B cell (primary cell): ENCODE measurements at regions not wholly inside any gene's neighbourhood (a gene's known extent, or its start where the extent isn't known, plus 50 kb on each side); places are given as distances from the start of the nearest gene placed in this dataset.
"Not testable (repeated sequence)": the region's sequence is repeated elsewhere in the genome, so short reads cannot be mapped to it uniquely, and the experiment has no call there.

Source experiments
- ATAC-seq: fragments of 200-7000 bp; cut with Tn5 transposase; one replicate; pipeline ENCODE4 v1.10.0; 2021; ENCODE audit warnings: low read depth, mild to moderate bottlenecking, moderate number of reproducible peaks, moderate library complexity
- CTCF ChIA-PET: fragments of 350-600 bp; sonication (Branson Sonifier 250); formaldehyde crosslinking; loops from one replicate; lab custom pipeline; 2021; ENCODE audit warnings: antibody characterized with exemption, inconsistent platforms; lab: Charles Lee
- POLR2A ChIA-PET: fragments of 350-600 bp; sonication (Branson Sonifier 250); formaldehyde crosslinking; loops from one replicate; lab custom pipeline; 2021; ENCODE audit warnings: antibody characterized with exemption; lab: Charles Lee
- DNase-seq: peaks from one replicate; pipeline ENCODE4 v3.0.0; 2013
- H2AFZ ChIP-seq: 2 replicates; pipeline ENCODE4 v1.6.1; 2012; ENCODE audit warnings: mild to moderate bottlenecking, low read depth, low read length; ENCODE audit not compliant: insufficient read depth, poor library complexity, severe bottlenecking
- H3K27ac ChIP-seq, 2 donors: 1 replicate in 1 of 2; 2 replicates in 1 of 2; pipeline ENCODE4 v1.5.1; 2012 to 2013; ENCODE audit warnings: low read length in 2 of 2, mild to moderate bottlenecking in 2 of 2, moderate library complexity in 1 of 2
- H3K27me3 ChIP-seq, 4 experiments: fragments of 200-600 bp in 1 of 4; sonication (generic) in 1 of 4; replicated peaks in 1 of 4; 1 replicate in 2 of 4; 2 replicates in 2 of 4; pipeline versions ENCODE4 v1.6.1 to v1.7.0; 2013 to 2016; ENCODE audit warnings: low read length in 3 of 4, mild to moderate bottlenecking in 2 of 4, mixed read lengths in 1 of 4, moderate library complexity in 1 of 4; ENCODE audit not compliant: insufficient read depth in 4 of 4, control insufficient read depth in 3 of 4; ENCODE audit errors: control extremely low read depth in 1 of 4
- H3K36me3 ChIP-seq, 2 experiments: replicated peaks in 1 of 2; 1 replicate in 1 of 2; 2 replicates in 1 of 2; pipeline versions ENCODE4 v1.6.1 to v1.7.1; 2013; ENCODE audit warnings: low read length in 1 of 2; ENCODE audit not compliant: insufficient read depth in 2 of 2, control insufficient read depth in 1 of 2; ENCODE audit errors: control extremely low read depth in 1 of 2, extremely low read depth in 1 of 2
- H3K4me1 ChIP-seq, 2 donors: fragments of 200-600 bp in 1 of 2; sonication (generic) in 1 of 2; 1 replicate in 1 of 2; 2 replicates in 1 of 2; pipeline versions ENCODE4 v1.5.1 to v1.6.1; 2013 to 2017; ENCODE audit warnings: low read length in 2 of 2; ENCODE audit not compliant: control insufficient read depth in 2 of 2, insufficient read depth in 2 of 2
- H3K4me2 ChIP-seq: replicated peaks from 2 replicates; pipeline ENCODE3; 2012; ENCODE audit warnings: mild to moderate bottlenecking, low read depth, low read length; ENCODE audit not compliant: poor library complexity, severe bottlenecking
- H3K4me3 ChIP-seq, 5 experiments: fragments of 200-600 bp in 1 of 5; sonication (generic) in 1 of 5; 1 replicate in 3 of 5; 2 replicates in 2 of 5; pipeline versions ENCODE4 v1.5.1 to v1.7.0; 2011 to 2016; ENCODE audit warnings: low read length in 4 of 5, mild to moderate bottlenecking in 4 of 5, low read depth in 2 of 5, control low read depth in 1 of 5, moderate library complexity in 1 of 5; ENCODE audit not compliant: insufficient read depth in 1 of 5; ENCODE audit errors: control extremely low read depth in 1 of 5, extremely low read depth in 1 of 5
- H3K79me2 ChIP-seq: fragments of 200-600 bp; sonication (generic); one replicate; pipeline ENCODE4 v1.6.0; 2016; ENCODE audit warnings: low read length; ENCODE audit not compliant: control insufficient read depth, insufficient read depth
- H3K9ac ChIP-seq: fragments of 200-600 bp; sonication (generic); 2 replicates; pipeline ENCODE4 v1.6.1; 2017; ENCODE audit warnings: mild to moderate bottlenecking, low read length, moderate library complexity
- H3K9me3 ChIP-seq, 3 donors: one replicate each; pipeline versions ENCODE4 v1.6.1 to v1.7.1; 2013; ENCODE audit warnings: low read length in 2 of 3; ENCODE audit not compliant: control insufficient read depth in 2 of 3, insufficient read depth in 1 of 3; ENCODE audit errors: control extremely low read depth in 1 of 3
- H4K20me1 ChIP-seq: 2 replicates; pipeline ENCODE4 v1.6.0; 2012; ENCODE audit warnings: mild to moderate bottlenecking, low read length; ENCODE audit not compliant: insufficient read depth, control insufficient read depth, poor library complexity, severe bottlenecking
- H3K27ac Mint-ChIP-seq: one replicate; pipeline ENCODE4 v1.8.0; 2021; ENCODE audit warnings: mixed read lengths
- H3K27me3 Mint-ChIP-seq: one replicate; pipeline ENCODE4 v1.8.0; 2021; ENCODE audit warnings: mixed read lengths
- H3K4me1 Mint-ChIP-seq: one replicate; pipeline ENCODE4 v1.8.0; 2021; ENCODE audit warnings: mixed read lengths
- H3K4me3 Mint-ChIP-seq: one replicate; pipeline ENCODE4 v1.8.0; 2021; ENCODE audit warnings: mixed read lengths
- H3K9me3 Mint-ChIP-seq: one replicate; pipeline ENCODE4 v1.8.0; 2022; ENCODE audit warnings: mixed read lengths; ENCODE audit not compliant: insufficient read depth
- EZH2 ChIP-seq: IDR thresholded peaks from 2 replicates; pipeline ENCODE4 v1.6.1; 2012; ENCODE audit warnings: borderline replicate concordance, low read depth, mild to moderate bottlenecking, moderate library complexity, low read length; ENCODE audit not compliant: insufficient read depth, poor library complexity, severe bottlenecking
- WGBS: methylation state at CpG from one replicate; pipeline ENCODE4 v1.1.5; 2013; ENCODE audit warnings: missing lambda C conversion rate; ENCODE audit not compliant: insufficient coverage; 5-methylcytosine and 5-hydroxymethylcytosine counted together
- intact Hi-C: fragments of 100-400 bp; cut with micrococcal nuclease; formaldehyde crosslinking; loops from one replicate; pipeline ENCODE4 v1.10.0; 2022
- TF ChIP-seq, protein P1 (sequence below): fragments of 200-600 bp; IDR thresholded peaks from one replicate; pipeline ENCODE4 v1.8.0; 2022; ENCODE audit warnings: antibody characterized with exemption, mild to moderate bottlenecking

DNA sequence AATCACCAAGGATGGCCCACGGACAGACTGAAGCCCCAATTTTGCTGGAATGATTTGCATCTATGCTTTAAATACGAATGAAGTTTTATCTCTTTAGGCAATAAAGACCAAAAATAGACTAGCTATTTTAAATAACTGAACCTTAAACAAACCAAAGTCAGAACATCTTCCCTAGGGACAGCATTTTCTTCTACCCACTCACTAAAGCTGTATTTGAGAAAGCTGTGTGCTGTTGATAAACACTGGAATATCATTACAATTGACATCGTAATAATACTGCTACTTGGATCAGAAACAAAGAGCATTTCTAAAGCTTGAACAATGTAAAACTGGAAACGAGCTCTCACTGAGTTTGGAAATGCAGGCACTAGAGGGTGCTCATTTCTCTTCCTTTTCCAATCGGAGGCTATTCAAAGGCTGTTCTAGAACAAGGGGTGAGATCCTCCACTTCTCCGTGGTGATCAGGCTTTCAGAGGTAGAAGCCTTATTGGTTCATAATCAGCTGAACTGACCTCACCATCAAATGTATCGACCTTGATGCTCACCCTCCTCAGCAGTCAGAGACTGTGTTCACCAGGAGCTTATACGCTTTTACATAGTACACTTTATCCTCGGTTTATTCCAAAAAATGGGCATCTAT lies 225.3 kb upstream of the PRSS1 start:
- 90% methylated on average over 2 of the region's 9 CpGs for WGBS
- no peaks in the 10 kb centered on the region for H4K20me1 ChIP-seq
- intact Hi-C loops: no loop called here
- no peaks in the 10 kb centered on the region for H3K9me3 Mint-ChIP-seq
- H3K79me2 ChIP-seq: no peaks in the 10 kb centered on the region
- H3K27me3 Mint-ChIP-seq: peaks cover 42% of the 10 kb centered on the region
- H3K9me3 ChIP-seq: no peaks in the 10 kb centered on the region
- no peak overlapping the region for H3K4me3 Mint-ChIP-seq
- no peak overlapping the region for H3K4me2 ChIP-seq
- H3K36me3 ChIP-seq: no peaks in the 10 kb centered on the region
- H3K4me3 ChIP-seq: no peak overlapping the region
- TF ChIP-seq, protein P1, sequence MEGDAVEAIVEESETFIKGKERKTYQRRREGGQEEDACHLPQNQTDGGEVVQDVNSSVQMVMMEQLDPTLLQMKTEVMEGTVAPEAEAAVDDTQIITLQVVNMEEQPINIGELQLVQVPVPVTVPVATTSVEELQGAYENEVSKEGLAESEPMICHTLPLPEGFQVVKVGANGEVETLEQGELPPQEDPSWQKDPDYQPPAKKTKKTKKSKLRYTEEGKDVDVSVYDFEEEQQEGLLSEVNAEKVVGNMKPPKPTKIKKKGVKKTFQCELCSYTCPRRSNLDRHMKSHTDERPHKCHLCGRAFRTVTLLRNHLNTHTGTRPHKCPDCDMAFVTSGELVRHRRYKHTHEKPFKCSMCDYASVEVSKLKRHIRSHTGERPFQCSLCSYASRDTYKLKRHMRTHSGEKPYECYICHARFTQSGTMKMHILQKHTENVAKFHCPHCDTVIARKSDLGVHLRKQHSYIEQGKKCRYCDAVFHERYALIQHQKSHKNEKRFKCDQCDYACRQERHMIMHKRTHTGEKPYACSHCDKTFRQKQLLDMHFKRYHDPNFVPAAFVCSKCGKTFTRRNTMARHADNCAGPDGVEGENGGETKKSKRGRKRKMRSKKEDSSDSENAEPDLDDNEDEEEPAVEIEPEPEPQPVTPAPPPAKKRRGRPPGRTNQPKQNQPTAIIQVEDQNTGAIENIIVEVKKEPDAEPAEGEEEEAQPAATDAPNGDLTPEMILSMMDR: no peak
- TF ChIP-seq EZH2: no peak
- no peaks in the 10 kb centered on the region for H3K4me1 Mint-ChIP-seq
- no peak for DNase-seq
- no peaks in the 10 kb centered on the region for H3K4me1 ChIP-seq
- H3K27ac Mint-ChIP-seq: no peak overlapping the region
- ChIA-PET CTCF (interaction anchor here (1.0 to 1.2 kb wide), 3 partner anchors 8 to 15 kb away, joined by 3 read pairs; no protein-coding TSS in a partner anchor), POLR2A (no interaction called here)
- no peak overlapping the region for H3K27ac ChIP-seq
- no peak overlapping the region for H3K9ac ChIP-seq
- ATAC-seq: no peak
- peaks cover 0 to 14% (median 2%) of the 10 kb centered on the region in 4 experiments for H3K27me3 ChIP-seq
- no peak overlapping the region for H2AFZ ChIP-seq

DNA sequence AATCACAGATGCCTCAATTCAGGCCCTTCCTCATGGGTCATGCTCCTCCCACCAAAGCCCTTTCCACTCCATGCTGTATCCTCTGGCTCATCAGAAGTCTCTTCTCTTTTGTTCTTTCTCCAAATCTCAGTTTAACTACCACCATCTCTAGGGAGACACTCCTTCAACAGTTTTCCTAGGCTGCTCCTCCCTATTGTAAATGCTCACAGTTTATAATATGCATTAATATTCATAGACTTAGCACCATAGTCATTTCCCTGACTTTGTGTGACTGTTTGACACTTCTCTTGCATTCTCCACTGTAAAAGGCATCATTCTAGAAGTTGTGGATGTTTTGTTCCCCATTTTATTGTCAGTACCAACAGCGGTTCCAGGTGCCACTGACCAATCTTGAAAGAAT lies 226.5 kb upstream of the PRSS1 start:
- H3K9me3 ChIP-seq: no peaks in the 10 kb centered on the region
- no peak overlapping the region for H3K27ac Mint-ChIP-seq

DNA sequence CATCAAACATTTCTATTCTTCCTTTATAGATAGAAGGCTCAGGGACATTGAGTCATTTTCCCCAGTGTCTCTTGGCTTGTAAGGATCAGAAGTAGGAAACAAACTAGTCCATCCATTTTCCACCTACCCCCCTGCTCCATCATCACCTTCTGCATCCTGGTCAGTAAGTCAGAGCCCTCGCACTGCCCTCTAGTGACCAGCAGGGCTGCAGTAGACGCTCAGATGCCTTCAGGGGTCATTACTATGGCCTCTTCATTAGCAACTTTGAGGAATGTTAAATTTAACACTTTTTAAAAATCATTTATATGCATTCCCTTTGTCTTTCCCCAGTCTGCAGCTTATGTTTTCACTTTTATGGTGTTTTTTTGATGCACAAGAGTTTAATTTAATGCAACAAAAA lies 228.4 kb upstream of the PRSS1 start:
- H3K9ac ChIP-seq, H3K4me3 Mint-ChIP-seq, ATAC-seq, POLR2A ChIA-PET, DNase-seq, H3K4me2 ChIP-seq, H2AFZ ChIP-seq, H3K4me1 ChIP-seq, H4K20me1 ChIP-seq, H3K9me3 Mint-ChIP-seq, H3K27me3 ChIP-seq, H3K4me3 ChIP-seq, H3K9me3 ChIP-seq, H3K27ac ChIP-seq, H3K36me3 ChIP-seq, H3K27ac Mint-ChIP-seq, H3K4me1 Mint-ChIP-seq, H3K79me2 ChIP-seq: not testable (repeated sequence)
- CTCF ChIA-PET: interaction anchor here (0.7 to 1.8 kb wide), 3 partner anchors 10 to 20 kb away, joined by 3 to 8 read pairs (median 3); no protein-coding TSS in a partner anchor
- peaks cover 35% of the 10 kb centered on the region for H3K27me3 Mint-ChIP-seq
- 49% methylated on average over 2 of the region's 2 CpGs for WGBS
- intact Hi-C loops: loop anchor here (1.0 kb wide), 1 partner anchor 19 kb away; no protein-coding TSS in a partner anchor

More for the DNA sequence above, 226.5 kb upstream of the PRSS1 start:
- H3K4me3 ChIP-seq: no peak overlapping the region
- Mint-ChIP-seq H3K9me3 (no peaks in the 10 kb centered on the region), H3K27me3 (peaks cover 42% of the 10 kb centered on the region), H3K4me3 (no peak overlapping the region), H3K4me1 (no peaks in the 10 kb centered on the region)
- no peak for DNase-seq
- CTCF ChIA-PET: no interaction called here
- POLR2A ChIA-PET: no interaction called here
- ATAC-seq: no peak
- no peak overlapping the region for H3K27ac ChIP-seq
- no peaks in the 10 kb centered on the region for H3K79me2 ChIP-seq
- no peak overlapping the region for H3K9ac ChIP-seq
- no peaks in the 10 kb centered on the region for H3K36me3 ChIP-seq
- TF ChIP-seq, protein P1: no peak
- H2AFZ ChIP-seq: no peak overlapping the region
- no peaks in the 10 kb centered on the region for H3K4me1 ChIP-seq
- H4K20me1 ChIP-seq: no peaks in the 10 kb centered on the region
- peaks cover 0 to 9% (median 2%) of the 10 kb centered on the region in 4 experiments for H3K27me3 ChIP-seq
- H3K4me2 ChIP-seq: no peak overlapping the region
- 89% methylated on average over 1 of the region's 1 CpG for WGBS
- intact Hi-C loops: no loop called here
